GM21367 (cell line): ENCODE measurements at regions not wholly inside any gene's neighbourhood (a gene's known extent, or its start where the extent isn't known, plus 50 kb on each side); places are given as distances from the start of the nearest gene placed in this dataset.

Experiments used
- ATAC-seq: cut with Tn5 transposase; IDR thresholded peaks from one replicate; pipeline ENCODE4 v1.9.1; 2021; ENCODE audit not compliant: unreplicated experiment

- ATAC-seq: no peak
Measured at GRCh38 chr7:25391961-25392587, 163.8 kb upstream of the NPVF start.

GRCh38 chr7:25392588-25393338 is 164.5 kb upstream of the NPVF start:
- no peak for ATAC-seq

GRCh38 chr7:25395976-25396375 is 167.7 kb upstream of the NPVF start:
- no peak for ATAC-seq

GRCh38 chr7:25396668-25397067 is 168.4 kb upstream of the NPVF start:
- ATAC-seq: no peak

- ATAC-seq: no peak
Measured at GRCh38 chr7:25398418-25398817, 170.1 kb upstream of the NPVF start.

GRCh38 chr7:25399000-25399750 is 170.9 kb upstream of the NPVF start:
- ATAC-seq: no peak

GRCh38 chr7:25402532-25402931 is 174.2 kb upstream of the NPVF start:
- ATAC-seq: no peak

- ATAC-seq: no peak
Measured at GRCh38 chr7:25405736-25406135, 177.4 kb upstream of the NPVF start.

GRCh38 chr7:25407053-25407452 is 178.8 kb upstream of the NPVF start:
- ATAC-seq: no peak

GRCh38 chr7:25408012-25408687 is 179.9 kb upstream of the NPVF start:
- ATAC-seq: no peak

GRCh38 chr7:25408876-25409275 is 180.6 kb upstream of the NPVF start:
- no peak for ATAC-seq

GRCh38 chr7:25409897-25410636 is 181.8 kb upstream of the NPVF start:
- ATAC-seq: no peak

- ATAC-seq: no peak
Measured at GRCh38 chr7:25420771-25421170, 192.5 kb upstream of the NPVF start.

GRCh38 chr7:25424113-25424512 is 195.8 kb upstream of the NPVF start:
- ATAC-seq: no peak

GRCh38 chr7:25424855-25425254 is 196.6 kb upstream of the NPVF start:
- no peak for ATAC-seq

- ATAC-seq: no peak
Measured at GRCh38 chr7:25427721-25428120, 199.4 kb upstream of the NPVF start.

- no peak for ATAC-seq
Measured at GRCh38 chr7:25429731-25430130, 201.4 kb upstream of the NPVF start.

- no peak for ATAC-seq
Measured at GRCh38 chr7:25430200-25430931, 202.1 kb upstream of the NPVF start.

GRCh38 chr7:25431956-25432450 is 203.7 kb upstream of the NPVF start:
- no peak for ATAC-seq

GRCh38 chr7:25432807-25433206 is 204.5 kb upstream of the NPVF start:
- no peak for ATAC-seq
